ENCODE measurements at regions not wholly inside any gene's neighbourhood (a gene's known extent, or its start where the extent isn't known, plus 50 kb on each side); places are given as distances from the start of the nearest gene placed in this dataset.

DNA sequence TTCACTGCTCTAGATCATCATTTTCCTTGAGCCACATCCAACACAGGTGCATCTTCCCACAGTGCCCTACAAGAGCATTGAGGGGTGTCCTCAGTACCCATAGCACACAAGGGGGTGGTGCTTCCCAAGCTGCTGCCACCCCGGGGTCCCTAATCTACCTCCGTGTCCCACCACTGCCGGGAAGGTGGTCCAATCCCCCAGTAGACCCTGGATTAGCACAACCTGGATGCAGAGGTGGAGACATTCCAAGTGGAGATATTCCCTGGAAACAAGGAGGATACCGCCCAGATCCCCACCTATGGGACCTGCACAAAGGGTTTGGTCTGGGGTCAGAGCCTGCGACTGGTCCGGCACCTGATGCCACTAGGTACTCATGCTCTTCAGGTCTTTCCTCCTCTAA is 284.8 kb upstream of the PPP2R2D start:
- Mint-ChIP-seq H3K4me1 (no peaks in the 10 kb centered on the region), H3K4me3 (no peak overlapping the region), H3K27ac (no peak overlapping the region), H3K36me3 (ENCODE audit: low read depth) (no peaks in the 10 kb centered on the region), H3K9me3 (no peaks in the 10 kb centered on the region), H3K27me3 (no peaks in the 10 kb centered on the region)
- peak; percentile 30 for DNase-seq
- intact Hi-C loops (cut with micrococcal nuclease) = no loop called here

DNA sequence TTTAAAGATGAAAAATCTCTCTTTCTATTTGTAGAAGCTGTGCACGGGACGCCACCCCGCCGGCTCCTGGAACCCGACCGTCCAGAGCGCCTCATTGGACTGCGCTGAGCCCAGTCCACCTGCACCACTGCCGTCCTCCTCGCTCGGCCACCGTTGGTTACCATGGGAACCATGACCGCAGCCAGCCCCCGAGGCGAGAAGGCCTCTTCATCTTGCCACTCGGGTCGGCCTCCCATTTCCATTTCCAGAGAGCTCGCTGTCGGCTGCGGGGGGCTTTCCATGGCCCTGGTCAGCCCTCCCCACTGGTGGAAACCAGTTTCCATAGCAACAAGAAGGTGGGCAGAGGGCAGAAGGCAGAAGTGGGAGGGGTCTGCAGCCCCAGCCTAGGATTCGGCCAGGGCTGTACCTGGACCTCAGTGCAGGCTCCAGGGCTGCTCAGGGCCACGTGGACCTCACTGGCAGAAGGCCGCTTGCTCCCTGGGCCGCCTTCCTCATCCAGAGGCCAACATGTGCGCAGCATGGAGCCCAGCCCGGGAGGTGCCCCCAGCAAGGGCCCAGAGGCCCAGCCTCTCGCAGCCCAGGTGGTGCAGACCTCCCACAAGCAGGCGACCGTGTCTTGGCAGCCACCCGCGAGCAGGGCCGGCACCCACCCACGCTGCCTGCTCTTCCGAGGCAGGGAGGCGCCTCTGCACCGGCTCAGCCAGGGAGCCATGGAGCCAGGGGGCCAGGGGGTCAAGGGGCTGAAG is 283.5 kb upstream of the PPP2R2D start:
- intact Hi-C loops (cut with micrococcal nuclease) = no loop called here
- DNase-seq = peak; percentile 31
- H3K36me3 Mint-ChIP-seq (ENCODE audit: low read depth) = no peaks in the 10 kb centered on the region

DNA sequence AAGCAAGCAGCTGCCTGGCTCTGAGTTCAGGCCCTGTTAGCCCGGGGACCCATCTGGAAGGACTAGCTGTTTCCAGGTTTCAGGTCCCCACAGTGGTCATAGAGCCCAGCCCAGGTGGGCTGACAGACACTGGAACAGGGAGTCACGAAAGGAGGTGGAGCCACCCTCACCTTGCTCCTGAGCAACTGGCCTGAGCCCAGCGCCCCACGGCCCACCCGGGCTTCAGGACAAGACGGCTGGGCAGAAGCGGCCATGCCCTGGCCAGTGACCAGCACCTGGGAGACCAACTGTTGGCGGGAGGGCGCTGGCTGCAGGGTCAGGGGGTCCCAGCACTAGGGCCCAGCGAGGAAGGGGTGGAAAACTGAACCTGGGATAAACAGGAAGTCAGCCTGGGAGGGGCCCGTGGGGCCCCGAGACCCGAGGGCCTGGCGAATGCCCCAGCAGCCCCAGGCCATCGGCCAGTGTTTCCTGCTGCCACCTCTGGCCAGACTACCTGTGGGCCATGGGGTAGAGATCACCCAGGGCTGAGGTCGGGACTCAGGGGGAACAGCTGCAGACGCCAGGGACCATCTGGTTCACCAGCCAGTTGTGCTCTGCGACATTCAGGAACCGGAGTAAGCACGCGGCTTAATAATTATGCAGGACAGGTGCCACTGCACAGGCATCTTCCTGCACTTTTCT is 282.1 kb upstream of the PPP2R2D start:
- intact Hi-C loops (cut with micrococcal nuclease) = no loop called here
- H3K9me3 Mint-ChIP-seq = no peaks in the 10 kb centered on the region

More for the DNA sequence above, 283.5 kb upstream of the PPP2R2D start:
- Mint-ChIP-seq H3K9me3 (no peaks in the 10 kb centered on the region), H3K4me1 (no peaks in the 10 kb centered on the region), H3K27ac (no peak overlapping the region), H3K27me3 (no peaks in the 10 kb centered on the region), H3K4me3 (no peak overlapping the region)

DNA sequence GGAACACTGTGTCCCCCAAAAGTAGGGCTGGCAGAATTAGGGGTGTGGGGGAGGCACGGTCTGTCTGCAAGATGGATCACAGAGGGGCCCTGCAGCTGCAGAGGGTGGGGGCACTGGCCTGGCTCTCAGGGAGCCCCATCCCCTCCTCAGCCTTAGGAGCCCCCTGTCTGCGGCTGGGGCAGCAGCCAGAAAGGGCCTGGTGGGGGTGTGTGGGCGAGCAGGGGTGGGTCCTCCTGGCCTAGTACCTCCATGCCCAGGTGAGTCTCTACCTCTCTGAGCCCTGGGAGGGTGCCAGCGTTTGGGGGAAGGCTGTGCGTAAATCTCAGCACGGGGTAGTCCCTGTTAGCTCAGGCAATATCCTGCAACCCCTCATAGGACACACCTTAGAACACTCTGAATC is 280.5 kb upstream of the PPP2R2D start:
- H3K27me3 Mint-ChIP-seq = no peaks in the 10 kb centered on the region
- H3K36me3 Mint-ChIP-seq (ENCODE audit: low read depth) = no peaks in the 10 kb centered on the region
- H3K9me3 Mint-ChIP-seq = no peaks in the 10 kb centered on the region
- H3K4me3 Mint-ChIP-seq = no peak overlapping the region
- H3K4me1 Mint-ChIP-seq = no peaks in the 10 kb centered on the region
- intact Hi-C loops (cut with micrococcal nuclease) = no loop called here
- peak; percentile 34 for DNase-seq
- no peak overlapping the region for H3K27ac Mint-ChIP-seq

More for the DNA sequence above, 282.1 kb upstream of the PPP2R2D start:
- peak; percentile 27 for DNase-seq
- Mint-ChIP-seq H3K27me3 (no peaks in the 10 kb centered on the region), H3K27ac (no peak overlapping the region), H3K4me1 (no peaks in the 10 kb centered on the region), H3K36me3 (ENCODE audit: low read depth) (no peaks in the 10 kb centered on the region), H3K4me3 (no peak overlapping the region)

DNA sequence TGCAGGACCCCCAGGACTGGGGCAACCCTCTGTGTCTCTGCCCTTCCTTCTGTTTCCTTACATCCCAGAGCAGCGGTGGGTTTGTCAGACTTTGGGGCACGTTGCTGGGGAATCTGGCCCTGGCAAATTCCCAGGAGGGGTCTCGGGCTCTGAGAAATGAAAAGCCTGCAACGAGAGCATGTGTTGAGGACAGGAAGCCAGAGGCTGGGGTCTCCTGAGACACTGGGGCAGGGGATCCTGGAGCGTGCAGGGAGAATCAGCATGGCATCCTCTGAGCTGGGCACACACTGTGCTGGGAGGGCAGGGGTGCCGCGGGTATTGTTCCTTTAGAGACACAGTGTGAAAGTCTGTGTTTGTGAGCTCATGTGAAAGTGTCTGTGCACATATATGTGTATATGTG is 279.9 kb upstream of the PPP2R2D start:
- H3K36me3 Mint-ChIP-seq (ENCODE audit: low read depth) = no peaks in the 10 kb centered on the region
- no peaks in the 10 kb centered on the region for H3K4me1 Mint-ChIP-seq
- intact Hi-C loops (cut with micrococcal nuclease) = no loop called here
- no peak for DNase-seq
- no peak overlapping the region for H3K4me3 Mint-ChIP-seq
- no peaks in the 10 kb centered on the region for H3K9me3 Mint-ChIP-seq
- no peaks in the 10 kb centered on the region for H3K27me3 Mint-ChIP-seq
- H3K27ac Mint-ChIP-seq = no peak overlapping the region

DNA sequence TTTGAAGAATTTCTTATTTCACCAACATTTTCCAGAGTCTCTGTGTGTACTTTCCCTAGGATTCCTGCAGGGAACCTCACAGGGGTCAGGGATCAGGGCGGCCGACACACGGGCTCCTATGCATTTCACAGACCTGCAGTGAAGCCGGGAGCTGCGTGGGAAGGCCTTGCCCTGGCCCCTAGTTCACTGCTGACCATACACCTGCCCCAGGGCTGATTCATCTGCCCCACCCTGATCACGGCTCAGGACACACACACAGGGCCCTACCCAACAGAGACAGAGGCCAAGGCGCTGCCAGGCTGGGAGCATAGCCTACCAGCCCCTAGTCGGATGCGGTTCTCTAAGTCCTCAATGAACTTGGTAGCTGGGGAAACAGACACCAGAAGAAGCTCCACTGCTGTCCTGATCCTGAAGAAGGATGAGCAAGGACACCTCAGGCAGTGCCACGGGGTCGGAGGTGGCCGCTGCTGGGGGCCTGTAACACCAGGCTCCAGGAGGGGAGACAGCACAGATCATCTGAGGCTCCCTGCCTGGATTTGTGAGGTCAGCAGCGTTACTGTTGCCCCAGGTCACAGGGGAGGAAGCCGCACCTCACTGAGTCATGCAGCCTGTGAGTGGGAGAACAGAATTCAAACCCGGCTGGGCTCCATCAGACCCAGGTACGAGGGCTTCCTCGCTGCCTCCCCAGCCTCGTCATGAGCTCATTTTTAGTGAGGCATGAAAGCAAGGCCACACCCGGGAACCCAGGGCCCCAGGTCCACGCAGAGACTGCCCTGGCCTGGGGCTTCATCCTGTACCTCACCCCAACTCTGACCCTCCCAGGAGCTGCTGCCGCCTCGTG is 278.8 kb upstream of the PPP2R2D start:
- intact Hi-C loops (cut with micrococcal nuclease) = no loop called here
- H3K4me1 Mint-ChIP-seq = no peaks in the 10 kb centered on the region
- no peak overlapping the region for H3K4me3 Mint-ChIP-seq
- H3K27ac Mint-ChIP-seq = no peak overlapping the region
- no peaks in the 10 kb centered on the region for H3K36me3 Mint-ChIP-seq (ENCODE audit: low read depth)
- H3K9me3 Mint-ChIP-seq = no peaks in the 10 kb centered on the region
- no peaks in the 10 kb centered on the region for H3K27me3 Mint-ChIP-seq
- DNase-seq = peak; percentile 26

DNA sequence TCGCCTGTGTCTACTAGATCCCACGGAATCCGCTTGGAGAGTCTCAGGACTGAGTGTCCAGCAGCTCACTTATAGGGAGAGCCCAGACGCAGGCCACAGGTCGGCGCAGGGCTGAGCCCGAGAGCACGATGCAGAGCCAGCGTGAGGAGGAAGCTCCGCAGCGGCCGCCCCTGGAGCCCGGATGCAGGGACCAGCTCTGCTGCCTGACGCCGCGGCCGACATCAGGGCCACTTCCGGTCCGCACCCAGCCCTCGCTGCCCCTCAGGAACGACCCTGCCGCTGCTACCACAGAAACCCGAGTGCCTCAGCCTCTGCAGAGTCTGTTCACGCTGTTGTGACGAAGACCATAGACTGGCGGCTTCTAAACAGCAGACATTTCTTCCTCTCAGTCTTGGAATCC is 275.8 kb upstream of the PPP2R2D start:
- H3K36me3 Mint-ChIP-seq (ENCODE audit: low read depth) = no peaks in the 10 kb centered on the region
- no peak overlapping the region for H3K27ac Mint-ChIP-seq
- peak; percentile 41 for DNase-seq
- intact Hi-C loops (cut with micrococcal nuclease) = no loop called here
- no peaks in the 10 kb centered on the region for H3K4me1 Mint-ChIP-seq
- H3K9me3 Mint-ChIP-seq = no peaks in the 10 kb centered on the region
- no peak overlapping the region for H3K4me3 Mint-ChIP-seq
- H3K27me3 Mint-ChIP-seq = no peaks in the 10 kb centered on the region

DNA sequence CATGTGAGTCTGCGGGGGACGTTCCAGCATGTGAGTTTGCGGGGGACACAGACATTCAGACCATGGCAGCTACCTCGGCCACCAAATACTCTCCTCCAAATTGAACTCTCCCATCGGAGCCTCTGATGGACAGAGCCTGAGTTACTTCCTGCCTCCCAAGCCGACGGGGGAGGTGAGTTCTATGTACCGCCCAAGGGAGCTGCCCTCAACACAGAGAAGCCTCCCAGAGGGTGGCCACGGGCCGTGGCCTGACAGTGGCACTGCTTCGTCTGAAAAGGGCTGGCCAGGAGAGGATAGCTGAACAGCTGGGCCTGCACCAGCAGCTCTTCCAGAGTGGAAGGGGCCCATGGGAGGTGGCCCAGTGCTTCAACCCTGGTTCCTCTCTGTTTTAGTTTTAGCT is 274.5 kb upstream of the PPP2R2D start:
- peak; percentile 27 for DNase-seq
- no peak overlapping the region for H3K27ac Mint-ChIP-seq
- intact Hi-C loops (cut with micrococcal nuclease) = no loop called here
- no peaks in the 10 kb centered on the region for H3K36me3 Mint-ChIP-seq (ENCODE audit: low read depth)
- H3K4me3 Mint-ChIP-seq = no peak overlapping the region
- no peaks in the 10 kb centered on the region for H3K9me3 Mint-ChIP-seq
- no peaks in the 10 kb centered on the region for H3K4me1 Mint-ChIP-seq
- H3K27me3 Mint-ChIP-seq = no peaks in the 10 kb centered on the region

DNA sequence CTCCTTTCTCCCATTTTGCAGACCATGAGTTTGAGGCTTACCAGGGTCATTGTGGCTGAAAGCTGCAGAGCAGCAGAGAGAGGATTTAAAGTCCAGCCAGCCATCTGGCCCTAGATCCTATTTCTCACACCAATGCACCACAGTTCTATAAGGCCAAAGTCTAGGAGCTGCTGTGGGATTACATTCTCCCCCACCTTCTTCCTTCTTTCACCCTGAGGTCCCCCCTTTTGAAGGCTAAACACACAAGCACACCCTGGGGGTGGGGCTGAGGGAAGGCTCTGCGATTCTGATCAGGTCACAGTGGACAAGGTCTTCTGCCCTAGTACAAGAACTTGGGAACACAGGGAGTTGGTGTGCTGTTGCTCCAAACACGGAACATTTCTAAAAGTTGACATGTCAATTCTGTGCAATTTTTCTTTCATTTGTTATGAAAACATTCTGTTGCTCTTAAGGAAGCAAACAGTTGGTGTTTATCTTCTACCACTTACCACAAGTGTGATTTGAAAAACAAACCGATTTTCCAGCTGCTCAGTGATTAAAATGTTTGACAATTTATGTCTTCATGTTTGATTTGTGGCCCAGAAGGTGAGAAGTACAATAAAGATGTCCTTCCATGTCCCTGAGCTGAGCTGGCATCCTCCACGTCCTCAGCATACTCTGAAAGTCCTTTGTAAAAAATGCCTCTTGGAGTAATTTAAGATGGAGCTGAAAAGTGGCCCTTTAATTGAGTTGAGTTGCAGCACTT is 271.6 kb upstream of the PPP2R2D start:
- Mint-ChIP-seq H3K36me3 (ENCODE audit: low read depth) (no peaks in the 10 kb centered on the region), H3K4me1 (no peaks in the 10 kb centered on the region), H3K27ac (no peak overlapping the region), H3K9me3 (no peaks in the 10 kb centered on the region), H3K4me3 (no peak overlapping the region), H3K27me3 (no peaks in the 10 kb centered on the region)
- DNase-seq = no peak
- intact Hi-C loops (cut with micrococcal nuclease) = no loop called here

DNA sequence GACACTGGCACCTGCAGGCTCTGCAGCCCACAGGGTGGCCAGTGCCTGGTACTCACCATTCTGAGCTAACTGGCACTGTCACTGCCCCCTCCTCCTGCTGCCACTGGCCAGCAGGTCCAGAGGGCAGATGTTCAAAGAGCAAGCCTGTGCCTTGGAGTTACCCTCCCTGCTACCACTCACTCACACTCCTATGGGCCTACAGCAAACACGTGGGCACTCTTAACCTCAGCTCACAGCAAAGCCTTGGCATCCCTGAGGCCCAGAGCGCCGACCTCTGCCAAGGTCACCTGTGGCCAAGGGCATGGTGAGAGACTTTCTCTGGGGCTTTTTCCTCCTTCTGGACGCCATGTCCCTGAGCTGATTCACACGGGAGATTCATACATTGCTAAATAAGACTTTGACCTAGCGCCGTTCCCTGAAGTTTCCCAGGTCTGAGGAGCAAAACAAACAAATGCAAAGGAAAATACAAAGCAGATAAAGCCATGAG is 270.0 kb upstream of the PPP2R2D start:
- no peaks in the 10 kb centered on the region for H3K9me3 Mint-ChIP-seq
- intact Hi-C loops (cut with micrococcal nuclease) = no loop called here
- no peaks in the 10 kb centered on the region for H3K4me1 Mint-ChIP-seq
- H3K27ac Mint-ChIP-seq = no peak overlapping the region
- DNase-seq = no peak
- no peak overlapping the region for H3K4me3 Mint-ChIP-seq
- H3K27me3 Mint-ChIP-seq = no peaks in the 10 kb centered on the region
- no peaks in the 10 kb centered on the region for H3K36me3 Mint-ChIP-seq (ENCODE audit: low read depth)

DNA sequence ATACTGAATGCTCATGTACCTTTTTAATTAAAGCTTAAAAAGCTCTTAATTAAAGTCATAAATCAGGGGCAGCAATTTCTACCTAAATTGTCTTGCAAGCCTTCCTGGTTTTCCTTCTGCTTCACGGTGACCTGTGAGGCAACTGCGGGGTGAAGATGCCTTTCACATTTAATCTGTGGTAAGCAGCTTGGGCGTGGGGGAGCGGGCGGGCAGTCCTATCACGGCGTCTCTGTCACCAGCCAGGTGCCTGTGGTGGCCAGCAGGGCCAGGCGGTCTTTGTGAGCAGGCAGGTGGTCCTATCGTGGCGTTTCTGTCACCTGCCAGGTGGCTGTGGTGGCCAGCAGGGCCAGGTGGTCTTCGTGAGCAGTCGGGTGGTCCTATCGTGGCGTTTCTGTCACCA is 269.2 kb upstream of the PPP2R2D start:
- no peaks in the 10 kb centered on the region for H3K9me3 Mint-ChIP-seq
- no peak overlapping the region for H3K4me3 Mint-ChIP-seq
- no peaks in the 10 kb centered on the region for H3K4me1 Mint-ChIP-seq
- intact Hi-C loops (cut with micrococcal nuclease) = no loop called here
- no peak for DNase-seq
- H3K27ac Mint-ChIP-seq = no peak overlapping the region
- H3K36me3 Mint-ChIP-seq (ENCODE audit: low read depth) = no peaks in the 10 kb centered on the region
- no peaks in the 10 kb centered on the region for H3K27me3 Mint-ChIP-seq

DNA sequence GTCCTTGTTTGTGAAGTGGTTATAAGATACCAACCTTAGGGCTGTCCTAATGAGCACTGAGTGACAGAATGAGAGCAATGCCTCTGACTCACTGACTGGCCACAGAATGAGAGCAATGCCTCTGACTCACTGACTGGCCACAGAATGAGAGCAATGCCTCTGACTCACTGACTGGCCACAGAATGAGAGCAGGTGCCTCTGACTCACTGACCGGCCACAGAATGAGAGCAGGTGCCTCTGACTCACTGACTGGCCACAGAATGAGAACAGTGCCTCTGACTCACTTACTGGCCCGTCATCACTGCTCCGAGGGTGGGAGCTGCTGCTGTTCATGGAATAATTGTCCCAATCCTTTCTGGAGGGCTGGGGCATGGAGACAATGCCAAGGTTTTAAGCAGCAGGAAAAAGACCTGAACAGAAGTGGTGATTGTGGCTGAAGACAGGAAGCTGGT is 265.2 kb upstream of the PPP2R2D start:
- no peaks in the 10 kb centered on the region for H3K4me1 Mint-ChIP-seq
- no peaks in the 10 kb centered on the region for H3K9me3 Mint-ChIP-seq
- no peaks in the 10 kb centered on the region for H3K27me3 Mint-ChIP-seq
- no peak overlapping the region for H3K27ac Mint-ChIP-seq
- intact Hi-C loops (cut with micrococcal nuclease) = no loop called here
- H3K4me3 Mint-ChIP-seq = no peak overlapping the region
- no peak for DNase-seq
- H3K36me3 Mint-ChIP-seq (ENCODE audit: low read depth) = no peaks in the 10 kb centered on the region

DNA sequence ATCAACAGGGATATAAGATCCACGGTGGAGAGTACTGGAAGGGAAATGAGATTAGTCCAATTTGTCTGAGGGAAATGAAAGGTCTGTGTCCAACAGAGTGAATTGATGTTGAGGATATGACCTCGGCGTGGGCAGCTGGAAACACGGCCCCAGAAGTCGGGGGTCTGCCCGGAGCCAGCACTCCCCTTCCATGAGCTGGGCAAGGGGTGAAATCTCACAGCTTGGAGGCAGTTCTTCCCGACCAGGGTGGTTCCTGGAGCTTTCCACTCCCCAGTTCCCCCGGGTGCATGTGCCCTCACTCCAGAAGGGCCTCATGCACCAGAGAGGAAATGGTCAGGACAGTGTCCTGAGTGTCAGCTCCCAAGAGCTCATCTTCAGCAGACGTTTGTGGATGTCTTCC is 264.7 kb upstream of the PPP2R2D start:
- H3K9me3 Mint-ChIP-seq = no peaks in the 10 kb centered on the region
- intact Hi-C loops (cut with micrococcal nuclease) = no loop called here
- H3K4me1 Mint-ChIP-seq = peaks cover 4% of the 10 kb centered on the region
- no peaks in the 10 kb centered on the region for H3K36me3 Mint-ChIP-seq (ENCODE audit: low read depth)
- H3K27me3 Mint-ChIP-seq = no peaks in the 10 kb centered on the region
- H3K27ac Mint-ChIP-seq = no peak overlapping the region
- no peak overlapping the region for H3K4me3 Mint-ChIP-seq
- no peak for DNase-seq
